ENCODE measurements at regions not wholly inside any gene's neighbourhood (a gene's known extent, or its start where the extent isn't known, plus 50 kb on each side); places are given as distances from the start of the nearest gene placed in this dataset.

GRCh38 chr18:54043484-54044251, 180.8 kb downstream of the MBD2 start:
- no peak for DNase-seq
- TF ChIP-seq POLR2A (IDR thresholded peaks at IDR 0.05; ENCODE audit: low read length) (no peak), GATA1 (IDR thresholded peaks at IDR 0.05; ENCODE audit: low read depth, low read length) (no peak)

GRCh38 chr18:54035927-54036326, 188.5 kb downstream of the MBD2 start:
- DNase-seq, result no peak
- TF ChIP-seq POLR2A (IDR thresholded peaks at IDR 0.05; ENCODE audit: low read length) (no peak), GATA1 (IDR thresholded peaks at IDR 0.05; ENCODE audit: low read depth, low read length) (no peak)

- DNase-seq, result no peak
- TF ChIP-seq GATA1 (IDR thresholded peaks at IDR 0.05; ENCODE audit: low read depth, low read length) (no peak), POLR2A (IDR thresholded peaks at IDR 0.05; ENCODE audit: low read length) (no peak)
These were observed 191.4 kb downstream of the MBD2 start for GRCh38 chr18:54033052-54033451.

GRCh38 chr18:54032412-54032811, 192.1 kb downstream of the MBD2 start:
- no peak for TF ChIP-seq POLR2A (IDR thresholded peaks at IDR 0.05; ENCODE audit: low read length)
- no peak for TF ChIP-seq GATA1 (IDR thresholded peaks at IDR 0.05; ENCODE audit: low read depth, low read length)
- DNase-seq, result no peak

DNA sequence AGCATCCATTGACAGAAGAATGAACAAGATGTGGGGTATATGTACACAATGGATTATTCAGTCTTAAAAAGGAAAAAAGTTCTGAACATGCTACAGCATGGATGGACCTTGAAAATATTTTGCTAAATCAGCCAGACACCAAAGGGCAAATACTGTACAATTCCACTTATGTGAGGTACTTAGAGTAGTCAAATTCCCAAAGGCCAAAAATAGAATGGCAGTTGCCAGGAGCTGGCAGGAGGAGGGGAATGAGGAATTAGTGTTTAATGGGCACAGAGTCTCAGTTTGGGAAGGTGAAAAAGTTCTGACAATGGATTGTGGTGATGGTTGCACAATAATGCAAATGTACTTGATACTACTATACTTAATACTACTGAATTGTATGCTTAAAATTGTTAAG, 193.2 kb downstream of the MBD2 start:
- DNase-seq, result no peak
- no peak for TF ChIP-seq GATA1 (IDR thresholded peaks at IDR 0.05; ENCODE audit: low read depth, low read length)
- TF ChIP-seq POLR2A (IDR thresholded peaks at IDR 0.05; ENCODE audit: low read length), result no peak

- TF ChIP-seq POLR2A (IDR thresholded peaks at IDR 0.05; ENCODE audit: low read length), result no peak
- TF ChIP-seq GATA1 (IDR thresholded peaks at IDR 0.05; ENCODE audit: low read depth, low read length), result no peak
- DNase-seq, result no peak
These were observed 194.0 kb downstream of the MBD2 start for GRCh38 chr18:54030434-54030833.

GRCh38 chr18:54023471-54023870, 201.0 kb downstream of the MBD2 start:
- no peak for DNase-seq
- TF ChIP-seq POLR2A (IDR thresholded peaks at IDR 0.05; ENCODE audit: low read length), result no peak
- TF ChIP-seq GATA1 (IDR thresholded peaks at IDR 0.05; ENCODE audit: low read depth, low read length), result no peak

- no peak for DNase-seq
- TF ChIP-seq GATA1 (IDR thresholded peaks at IDR 0.05; ENCODE audit: low read depth, low read length), result no peak
These were observed 203.5 kb downstream of the MBD2 start for GRCh38 chr18:54020966-54021365.

DNA sequence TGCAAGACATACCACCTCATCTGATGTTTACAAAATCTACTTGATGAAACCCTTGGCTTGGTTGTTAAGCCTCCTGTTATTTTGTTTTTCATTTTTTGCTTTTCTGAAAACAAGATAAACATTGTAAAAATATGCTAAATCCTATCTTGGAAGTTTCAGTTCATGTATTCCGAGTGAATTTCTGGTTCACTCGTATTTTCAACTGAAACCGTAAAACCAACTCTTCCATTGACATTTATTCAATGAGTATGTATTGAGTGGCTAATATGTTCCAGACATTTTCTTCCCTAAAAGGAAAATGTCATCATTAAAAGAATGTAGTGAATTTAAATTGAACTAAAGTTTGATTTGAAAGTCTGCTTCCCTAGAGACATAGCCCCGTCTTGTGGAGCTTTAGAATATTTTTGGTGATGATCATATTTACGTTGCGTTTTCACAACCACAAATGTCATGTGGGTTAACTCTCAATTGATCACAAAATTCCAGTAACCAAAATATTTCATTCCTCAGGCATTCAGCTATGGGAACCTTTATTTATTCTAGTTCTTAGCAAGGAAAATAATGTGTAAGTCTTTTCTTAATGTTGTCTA, 204.2 kb downstream of the MBD2 start:
- no peak for DNase-seq
- TF ChIP-seq GATA1 (IDR thresholded peaks at IDR 0.05; ENCODE audit: low read depth, low read length) (no peak), POLR2A (IDR thresholded peaks at IDR 0.05; ENCODE audit: low read length) (no peak)

DNA sequence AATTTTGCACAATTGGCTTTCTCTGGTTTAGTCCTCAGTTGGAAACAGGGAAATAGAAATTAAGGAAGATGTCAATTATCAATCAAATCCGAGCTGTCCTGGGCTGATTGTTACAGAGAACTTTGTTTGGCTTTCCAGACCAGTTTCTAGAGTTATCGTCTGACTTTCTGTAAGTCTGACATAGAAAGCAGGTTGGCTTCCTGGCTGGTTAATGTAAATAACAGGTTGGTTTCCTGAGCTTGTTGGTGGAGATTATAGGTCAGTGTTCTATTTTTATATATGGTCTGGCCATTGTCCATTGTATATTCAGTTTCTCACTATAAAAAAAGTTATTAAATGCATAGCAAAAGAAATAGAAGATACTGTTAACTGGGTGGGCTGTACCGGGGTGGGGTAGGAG, 204.8 kb downstream of the MBD2 start:
- TF ChIP-seq POLR2A (IDR thresholded peaks at IDR 0.05; ENCODE audit: low read length) (no peak), GATA1 (IDR thresholded peaks at IDR 0.05; ENCODE audit: low read depth, low read length) (no peak)
- DNase-seq, result no peak

- no peak for DNase-seq
- TF ChIP-seq GATA1 (IDR thresholded peaks at IDR 0.05; ENCODE audit: low read depth, low read length) (no peak), POLR2A (IDR thresholded peaks at IDR 0.05; ENCODE audit: low read length) (no peak)
These were observed 211.0 kb downstream of the MBD2 start for GRCh38 chr18:54013452-54013851.

DNA sequence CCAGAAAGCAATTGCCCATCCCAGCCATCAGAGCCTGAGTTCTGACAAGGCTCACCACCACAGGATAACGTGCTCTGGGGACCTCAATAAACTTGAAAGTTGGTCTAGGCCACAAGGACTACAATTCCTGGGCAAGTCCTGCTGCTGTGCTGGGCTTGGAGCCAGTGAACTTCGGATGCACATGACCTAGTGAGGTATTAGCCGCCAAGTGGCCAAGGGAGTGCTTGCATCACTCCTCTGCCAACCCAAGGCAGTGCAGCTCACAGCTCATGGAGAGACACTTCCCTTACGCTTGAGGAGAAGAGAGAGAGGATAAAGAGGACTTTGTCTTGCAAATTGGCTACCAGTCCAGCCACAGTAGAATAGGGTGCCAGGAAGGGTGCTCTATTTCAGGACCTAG, 219.6 kb downstream of the MBD2 start:
- DNase-seq, result peak in 1 of 2 experiments; percentile 6
- TF ChIP-seq GATA1 (IDR thresholded peaks at IDR 0.05; ENCODE audit: low read depth, low read length) (no peak), POLR2A (IDR thresholded peaks at IDR 0.05; ENCODE audit: low read length) (no peak)

DNA sequence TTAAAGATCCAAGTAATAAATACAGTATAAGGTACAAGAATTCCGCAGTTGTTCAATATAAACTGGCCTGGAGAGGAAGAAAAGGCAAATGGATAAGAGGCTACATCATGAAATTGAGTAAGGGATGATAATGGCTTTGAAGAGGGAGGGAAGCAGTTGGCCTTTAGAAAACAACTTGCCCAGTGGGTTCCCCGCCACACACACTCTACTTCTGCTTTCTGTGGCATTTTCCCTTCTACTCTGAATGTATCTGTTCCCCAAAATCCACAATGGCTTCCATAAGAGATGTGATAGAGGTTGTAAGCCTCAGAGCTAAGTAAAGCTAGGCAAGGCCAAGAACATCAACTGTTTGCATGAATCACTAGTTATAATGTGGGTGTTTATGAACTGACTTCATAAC, 221.3 kb downstream of the MBD2 start:
- TF ChIP-seq POLR2A (IDR thresholded peaks at IDR 0.05; ENCODE audit: low read length) (no peak), GATA1 (IDR thresholded peaks at IDR 0.05; ENCODE audit: low read depth, low read length) (no peak)
- DNase-seq, result no peak

DNA sequence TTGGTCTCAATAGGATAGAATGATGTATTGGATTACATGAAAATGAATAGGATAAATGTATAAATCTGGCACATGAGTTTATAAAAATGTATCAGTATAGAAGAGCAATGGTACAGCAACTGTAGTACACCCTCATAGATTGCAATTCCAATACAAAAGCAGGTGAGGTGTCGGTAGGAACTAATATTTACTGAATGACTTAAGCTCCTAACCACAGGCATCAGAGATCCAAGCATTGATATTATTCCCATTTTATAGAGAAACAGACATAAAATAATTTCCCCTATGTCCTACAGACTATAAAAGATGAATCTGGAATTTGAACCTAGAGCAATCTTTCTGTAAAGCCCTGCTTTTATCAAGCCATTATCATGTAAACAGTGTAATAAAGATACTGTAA, 227.4 kb downstream of the MBD2 start:
- no peak for DNase-seq
- TF ChIP-seq GATA1 (IDR thresholded peaks at IDR 0.05; ENCODE audit: low read depth, low read length), result no peak
- TF ChIP-seq POLR2A (IDR thresholded peaks at IDR 0.05; ENCODE audit: low read length), result no peak

DNA sequence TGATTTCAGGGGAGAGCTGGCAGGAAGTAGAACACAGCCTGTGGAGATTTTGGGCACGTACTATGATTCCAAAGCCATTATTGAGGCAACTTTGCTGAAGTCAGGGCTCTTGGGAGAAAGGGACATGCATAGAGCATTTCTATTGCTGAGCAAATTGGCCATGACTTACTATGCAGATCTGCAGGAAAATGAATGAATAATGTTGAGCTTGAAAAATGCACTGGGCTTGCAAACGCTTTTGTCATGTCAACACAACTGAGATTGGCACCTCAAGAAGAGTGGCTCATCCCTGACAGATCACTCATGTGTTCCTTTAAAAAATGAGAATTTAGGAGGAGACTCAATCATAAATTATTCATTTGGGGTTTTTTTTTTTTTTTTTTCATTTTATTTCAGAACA, 230.5 kb downstream of the MBD2 start:
- TF ChIP-seq POLR2A (IDR thresholded peaks at IDR 0.05; ENCODE audit: low read length), result no peak
- TF ChIP-seq GATA1 (IDR thresholded peaks at IDR 0.05; ENCODE audit: low read depth, low read length), result no peak
- no peak for DNase-seq
